Upper lobe of left lung (tissue), 6 donors: ENCODE measurements at regions not wholly inside any gene's neighbourhood (a gene's known extent, or its start where the extent isn't known, plus 50 kb on each side); places are given as distances from the start of the nearest gene placed in this dataset.

Experiments used
- ATAC-seq, 2 donors: fragments of 200-7000 bp; cut with Tn5 transposase; one replicate each; pipeline ENCODE4 v1.9.1; 2022; ENCODE audit warnings: mild to moderate bottlenecking in 2 of 2, moderate library complexity in 2 of 2; ENCODE audit not compliant: low FRiP score in 2 of 2
- DNase-seq, 2 donors: peaks; one replicate each; pipeline ENCODE4 v3.0.0-alpha.2; 2019 to 2020
- H3K27ac ChIP-seq, 4 donors: fragments of 200-600 bp; sonication (generic); one replicate each; pipeline ENCODE4 v1.5.1; 2016 to 2019
- H3K27me3 ChIP-seq, 4 donors: fragments of 200-600 bp; sonication (generic); one replicate each; pipeline ENCODE4 v1.5.1; 2017 to 2019
- H3K36me3 ChIP-seq, 4 donors: fragments of 200-600 bp; sonication (generic); one replicate each; pipeline ENCODE4 v1.5.1; 2016 to 2019
- H3K4me1 ChIP-seq, 4 donors: fragments of 200-600 bp; sonication (generic); one replicate each; pipeline ENCODE4 v1.5.1; 2018 to 2019
- H3K4me3 ChIP-seq, 4 donors: fragments of 200-600 bp; sonication (generic); one replicate each; pipeline ENCODE4 v1.5.1; 2017 to 2019; ENCODE audit warnings: mild to moderate bottlenecking in 2 of 4, moderate library complexity in 1 of 4
- H3K9me3 ChIP-seq, 4 donors: fragments of 200-600 bp; sonication (generic); one replicate each; pipeline ENCODE4 v1.5.1; 2018 to 2019
- EP300 ChIP-seq, 4 donors: sonication (generic); formaldehyde crosslinking; IDR thresholded peaks; one replicate each; pipeline ENCODE4 v1.5.1; 2017; ENCODE audit warnings: antibody characterized with exemption in 4 of 4, control low read depth in 2 of 4
- POLR2A ChIP-seq, 4 donors: fragments of 450-650 bp; IDR thresholded peaks; one replicate each; pipeline ENCODE4 v1.5.1; 2016 to 2017; ENCODE audit warnings: antibody characterized with exemption in 4 of 4, mild to moderate bottlenecking in 2 of 4
- POLR2AphosphoS5 ChIP-seq, 2 donors: sonication (generic); formaldehyde crosslinking; IDR thresholded peaks; one replicate each; pipeline ENCODE4 v1.5.1; 2017; ENCODE audit warnings: antibody characterized with exemption in 2 of 2
- WGBS, 2 donors: methylation state at CpG; one replicate each; pipeline ENCODE4 v1.1.5; 2017 to 2018; 5-methylcytosine and 5-hydroxymethylcytosine counted together
- TF ChIP-seq, protein P1 (sequence below), 6 experiments: fragments of 450-650 bp in 4 of 6; fragments of 200-600 bp in 2 of 6; sonication (generic) in 2 of 6; IDR thresholded peaks; one replicate each; pipeline ENCODE4 v1.5.1; 2016 to 2019; ENCODE audit warnings: antibody characterized with exemption in 6 of 6
- donor health status: DM: no; HTN: no; CAD: no; lungs with moderate emphysema.
- donor health status: DM: no; HTN: yes; CAD: no; lungs with severe emphysema.

DNA sequence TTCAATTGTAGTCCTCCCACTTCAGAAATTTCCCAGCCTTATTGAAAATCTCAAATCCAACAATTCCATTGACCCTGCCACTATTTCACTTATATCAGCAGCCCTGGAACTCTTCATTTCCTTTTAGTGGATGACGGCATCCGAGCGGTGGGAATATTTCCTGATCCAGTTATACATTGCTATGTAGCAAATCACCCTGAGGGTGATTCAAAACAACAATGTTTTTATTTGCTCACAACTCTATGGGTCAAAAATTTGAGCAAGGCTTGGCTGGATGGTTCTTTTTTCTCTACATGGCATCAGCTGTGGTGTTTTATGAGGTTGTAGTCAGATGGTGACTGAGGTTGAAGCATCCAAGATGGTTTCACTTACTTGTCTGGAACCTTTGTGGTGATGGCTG lies 70.5 kb downstream of the CHST2 start:
- H3K9me3 ChIP-seq = no peaks in the 10 kb centered on the region

DNA sequence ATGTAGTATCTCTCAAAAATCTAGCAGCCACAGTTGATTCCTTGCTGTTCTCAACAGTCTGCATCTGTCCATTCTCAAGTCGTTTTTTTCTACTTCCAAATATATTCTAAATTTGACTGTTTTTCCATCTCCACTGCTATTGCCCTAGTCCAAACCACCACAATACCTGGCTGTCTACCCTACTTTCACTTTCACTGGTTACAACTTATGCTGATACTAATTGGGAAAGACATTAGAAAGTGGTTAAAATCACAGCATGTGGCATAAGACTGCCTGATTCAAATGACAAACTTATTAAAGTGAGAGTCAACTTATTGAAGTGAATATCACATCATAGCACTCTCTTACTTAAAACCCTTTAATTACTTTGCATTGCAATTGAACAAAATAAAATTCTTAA lies 72.6 kb downstream of the CHST2 start:
- Histone ChIP-seq H3K27ac (no peak overlapping the region), H3K27me3 (no peaks in the 10 kb centered on the region), H3K36me3 (no peaks in the 10 kb centered on the region), H3K9me3 (peaks cover 0 to 3% (median 0%) of the 10 kb centered on the region in 4 donors), H3K4me3 (no peak overlapping the region), H3K4me1 (no peaks in the 10 kb centered on the region)
- ATAC-seq (no peak), DNase-seq (no peak)
- 58 to 63% methylated on average over 1 of the region's 1 CpG for WGBS, 2 donors
- TF ChIP-seq, protein P1, sequence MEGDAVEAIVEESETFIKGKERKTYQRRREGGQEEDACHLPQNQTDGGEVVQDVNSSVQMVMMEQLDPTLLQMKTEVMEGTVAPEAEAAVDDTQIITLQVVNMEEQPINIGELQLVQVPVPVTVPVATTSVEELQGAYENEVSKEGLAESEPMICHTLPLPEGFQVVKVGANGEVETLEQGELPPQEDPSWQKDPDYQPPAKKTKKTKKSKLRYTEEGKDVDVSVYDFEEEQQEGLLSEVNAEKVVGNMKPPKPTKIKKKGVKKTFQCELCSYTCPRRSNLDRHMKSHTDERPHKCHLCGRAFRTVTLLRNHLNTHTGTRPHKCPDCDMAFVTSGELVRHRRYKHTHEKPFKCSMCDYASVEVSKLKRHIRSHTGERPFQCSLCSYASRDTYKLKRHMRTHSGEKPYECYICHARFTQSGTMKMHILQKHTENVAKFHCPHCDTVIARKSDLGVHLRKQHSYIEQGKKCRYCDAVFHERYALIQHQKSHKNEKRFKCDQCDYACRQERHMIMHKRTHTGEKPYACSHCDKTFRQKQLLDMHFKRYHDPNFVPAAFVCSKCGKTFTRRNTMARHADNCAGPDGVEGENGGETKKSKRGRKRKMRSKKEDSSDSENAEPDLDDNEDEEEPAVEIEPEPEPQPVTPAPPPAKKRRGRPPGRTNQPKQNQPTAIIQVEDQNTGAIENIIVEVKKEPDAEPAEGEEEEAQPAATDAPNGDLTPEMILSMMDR (IDR thresholded peaks at IDR 0.05) = no peak

More for the DNA sequence above, 70.5 kb downstream of the CHST2 start:
- WGBS, 2 donors = 93 to 95% methylated on average over 3 of the region's 3 CpGs
- Histone ChIP-seq H3K4me3 (no peak overlapping the region), H3K27me3 (no peaks in the 10 kb centered on the region), H3K27ac (no peak overlapping the region), H3K4me1 (no peaks in the 10 kb centered on the region), H3K36me3 (no peaks in the 10 kb centered on the region)
- DNase-seq (no peak), ATAC-seq (no peak)
- TF ChIP-seq POLR2A (IDR thresholded peaks at IDR 0.05) (no peak), EP300 (IDR thresholded peaks at IDR 0.05) (no peak), POLR2AphosphoS5 (IDR thresholded peaks at IDR 0.05) (no peak)
- TF ChIP-seq, protein P1 (IDR thresholded peaks at IDR 0.05) = no peak

DNA sequence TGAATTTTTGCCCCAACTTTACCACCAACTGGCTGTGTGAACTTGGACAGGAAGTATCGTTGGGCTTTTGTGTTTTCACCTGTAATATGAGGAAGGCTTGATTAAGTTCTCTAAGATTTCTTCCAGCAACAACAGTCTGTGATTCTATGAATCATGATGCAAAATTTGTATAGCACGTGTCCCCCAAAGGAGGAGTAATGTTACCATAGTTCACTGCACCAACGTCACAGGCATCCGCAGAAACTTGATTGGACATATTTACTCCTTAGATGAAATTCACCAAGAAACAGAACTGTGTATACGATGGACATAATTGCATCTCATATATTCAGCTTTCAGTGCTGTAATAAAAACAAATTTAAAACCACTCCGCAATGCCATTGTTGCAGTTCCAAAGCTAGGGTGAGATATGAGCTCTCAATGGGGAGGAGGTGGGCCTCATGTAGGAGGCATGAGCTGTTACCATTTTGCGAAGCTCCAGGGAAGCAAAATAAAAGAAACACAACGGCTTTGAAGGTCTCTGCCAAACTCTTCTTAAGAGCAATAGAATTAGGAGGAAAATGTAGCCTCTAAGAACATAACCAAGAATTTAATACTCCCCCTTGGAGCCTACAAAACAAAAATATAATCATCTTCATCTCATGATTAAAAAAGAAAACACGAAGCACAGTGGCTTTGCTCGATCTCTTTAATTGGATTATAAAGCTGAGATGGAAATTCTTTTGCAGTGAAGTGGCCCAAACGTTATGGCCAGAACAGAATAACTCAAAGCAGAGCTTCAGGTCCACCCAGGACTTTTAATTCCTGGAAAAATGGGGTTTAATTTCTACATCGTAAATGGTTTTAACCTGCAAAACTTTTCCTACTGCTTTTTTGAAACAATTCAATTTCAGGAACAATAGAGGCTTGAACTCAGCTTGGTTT lies 80.7 kb downstream of the CHST2 start:
- H3K4me3 ChIP-seq = no peak overlapping the region
- no peaks in the 10 kb centered on the region for H3K27me3 ChIP-seq
- peaks cover 0 to 3% (median 0%) of the 10 kb centered on the region in 4 donors for H3K9me3 ChIP-seq
- ATAC-seq (no peak), DNase-seq (no peak)
- WGBS, 2 donors = 86 to 90% methylated on average over 12 of the region's 12 CpGs
- H3K27ac ChIP-seq = no peak overlapping the region
- no peaks in the 10 kb centered on the region for H3K4me1 ChIP-seq
- H3K36me3 ChIP-seq = no peaks in the 10 kb centered on the region
- TF ChIP-seq POLR2A (IDR thresholded peaks at IDR 0.05) (no peak), EP300 (IDR thresholded peaks at IDR 0.05) (no peak), POLR2AphosphoS5 (IDR thresholded peaks at IDR 0.05) (no peak)
- TF ChIP-seq, protein P1 (IDR thresholded peaks at IDR 0.05) = no peak

DNA sequence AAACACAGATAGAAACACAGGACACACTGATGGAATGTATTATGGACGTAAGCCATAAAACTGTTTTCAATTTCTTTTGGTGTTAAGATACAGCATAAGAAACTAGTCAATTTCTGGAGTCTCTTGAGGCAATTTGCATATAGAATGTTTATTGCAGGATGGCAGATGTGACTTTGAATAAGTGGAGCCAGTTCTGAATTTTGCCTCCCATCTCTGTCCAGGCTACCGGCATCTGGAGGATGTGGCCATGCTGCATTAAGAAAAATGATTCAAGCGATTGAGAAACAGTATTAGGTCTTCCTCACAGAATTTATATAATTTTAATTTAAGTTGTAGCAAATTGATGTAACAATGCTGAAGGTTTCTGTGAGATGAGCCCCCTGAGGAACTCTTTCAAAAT lies 81.5 kb downstream of the CHST2 start:
- Histone ChIP-seq H3K4me1 (no peaks in the 10 kb centered on the region), H3K9me3 (peaks cover 0 to 3% (median 0%) of the 10 kb centered on the region in 4 donors), H3K4me3 (no peak overlapping the region), H3K27me3 (no peaks in the 10 kb centered on the region), H3K36me3 (no peaks in the 10 kb centered on the region), H3K27ac (no peak overlapping the region)
- no peak for ATAC-seq
- DNase-seq = no peak
- 87 to 90% methylated on average over 3 of the region's 3 CpGs for WGBS, 2 donors
- TF ChIP-seq, protein P1 (IDR thresholded peaks at IDR 0.05) = no peak
- no peak for TF ChIP-seq POLR2A (IDR thresholded peaks at IDR 0.05)
- no peak for TF ChIP-seq EP300 (IDR thresholded peaks at IDR 0.05)
- no peak for TF ChIP-seq POLR2AphosphoS5 (IDR thresholded peaks at IDR 0.05)
